GM18867 (cell line): ENCODE measurements at regions not wholly inside any gene's neighbourhood (a gene's known extent, or its start where the extent isn't known, plus 50 kb on each side); places are given as distances from the start of the nearest gene placed in this dataset.

ENCODE experiments used
- ATAC-seq: cut with Tn5 transposase; IDR thresholded peaks from one replicate; pipeline ENCODE4 v1.9.1; 2021; ENCODE audit warnings: mild to moderate bottlenecking, moderate library complexity; ENCODE audit not compliant: unreplicated experiment

DNA sequence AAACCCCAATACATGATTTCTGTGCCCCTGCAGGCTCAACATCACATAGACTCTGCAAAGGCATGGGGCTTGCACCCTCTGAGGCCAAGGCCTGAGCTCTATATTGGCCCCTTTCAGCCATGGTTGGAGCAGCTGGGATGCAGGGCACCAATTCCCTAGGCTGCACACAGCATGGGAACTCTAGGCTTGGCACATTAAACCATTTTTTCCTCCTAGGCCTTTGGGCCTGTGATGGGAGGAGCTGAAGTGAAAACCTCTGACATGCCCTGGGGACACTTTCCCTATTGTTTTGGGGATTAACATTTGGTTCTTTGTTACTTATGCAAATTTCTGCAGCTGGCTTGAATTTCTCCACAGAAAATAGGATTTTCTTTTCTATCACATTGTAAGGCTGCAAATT, 1629.5 kb downstream of the OTOL1 start:
- ATAC-seq: no peak
